C4-2B (cell line): ENCODE measurements at regions not wholly inside any gene's neighbourhood (a gene's known extent, or its start where the extent isn't known, plus 50 kb on each side); places are given as distances from the start of the nearest gene placed in this dataset.

Experiments used
- CTCF ChIP-seq: fragments of 450-650 bp; conservative IDR thresholded peaks from 2 replicates; pipeline ENCODE4 v1.5.1; 2017; ENCODE audit warnings: mild to moderate bottlenecking
- ZFX ChIP-seq: fragments of 450-650 bp; IDR thresholded peaks from 2 replicates; pipeline ENCODE4 v1.6.1; 2017

- TF ChIP-seq CTCF (no peak), ZFX (no peak)
These were observed 350.9 kb downstream of the YTHDC2 start for GRCh38 chr5:113864437-113864836.
